ENCODE measurements at regions not wholly inside any gene's neighbourhood (a gene's known extent, or its start where the extent isn't known, plus 50 kb on each side); places are given as distances from the start of the nearest gene placed in this dataset.

- TF ChIP-seq CTCF (conservative IDR thresholded peaks at IDR 0.05) (no peak), EZH2 (IDR thresholded peaks at IDR 0.05; ENCODE audit: low read depth) (no peak)
Observed at GRCh38 chr9:117869287-117869686, 165.1 kb downstream of the TLR4 start.
